Bone marrow (tissue), 2 donors: ENCODE measurements at regions not wholly inside any gene's neighbourhood (a gene's known extent, or its start where the extent isn't known, plus 50 kb on each side); places are given as distances from the start of the nearest gene placed in this dataset.
"Not testable (repeated sequence)": the region's sequence is repeated elsewhere in the genome, so short reads cannot be mapped to it uniquely, and the experiment has no call there.

Experiments
- DNase-seq, 2 donors: peaks; one replicate each; lab custom pipeline; 2025; lab: John Stamatoyannopoulos, UW

DNA sequence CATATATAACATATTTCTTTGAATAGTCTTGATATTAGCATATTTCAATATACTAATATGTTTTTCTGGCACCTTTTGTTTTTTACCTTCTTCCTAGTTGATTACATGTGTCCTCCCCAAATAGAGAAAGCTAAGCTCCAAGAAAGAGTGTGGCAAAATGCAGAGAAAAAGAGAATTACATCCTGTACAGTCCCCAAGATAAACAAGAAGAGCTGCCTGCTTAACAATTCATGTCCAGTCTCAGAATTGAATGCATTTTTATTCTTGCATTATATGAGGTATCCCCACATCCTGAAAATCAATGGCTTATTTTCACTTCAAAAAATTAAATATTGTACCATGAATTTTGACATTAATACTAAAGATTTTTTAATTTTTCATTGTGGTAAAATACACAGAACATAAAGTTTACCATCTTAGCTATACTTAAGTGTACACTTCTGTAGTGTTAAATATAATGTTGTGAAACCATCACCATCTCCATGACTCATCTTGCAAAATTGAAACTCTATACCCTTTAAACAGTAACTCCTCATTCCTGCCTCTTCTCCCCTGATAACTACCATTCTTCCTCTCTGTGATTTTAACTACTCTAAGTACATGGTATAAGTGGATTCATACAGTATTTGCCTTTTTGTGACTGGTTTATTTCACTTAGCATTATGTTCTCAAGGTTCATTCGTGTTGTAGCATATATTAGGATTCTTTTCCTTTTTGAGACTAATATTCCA, 490.3 kb downstream of the COL12A1 start:
- no peak for DNase-seq

DNA sequence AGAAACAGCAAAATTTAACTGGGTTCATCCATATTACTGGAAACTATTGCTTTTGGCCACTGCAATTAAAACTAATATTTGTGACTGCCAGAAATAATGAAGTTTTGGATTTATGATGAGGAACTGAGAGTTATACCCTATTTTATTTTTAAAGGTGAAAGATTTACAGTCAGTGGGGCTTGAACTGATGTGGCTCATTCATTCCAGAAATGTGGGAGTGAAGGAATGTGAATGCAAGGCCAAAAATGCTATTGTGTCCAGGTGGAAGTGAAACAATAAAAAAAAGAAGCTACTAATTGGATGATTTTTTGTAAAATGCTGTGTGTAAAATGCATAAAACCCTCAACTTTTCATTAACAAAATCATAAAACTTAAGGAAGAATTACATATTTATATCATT, 491.9 kb downstream of the COL12A1 start:
- no peak for DNase-seq

DNA sequence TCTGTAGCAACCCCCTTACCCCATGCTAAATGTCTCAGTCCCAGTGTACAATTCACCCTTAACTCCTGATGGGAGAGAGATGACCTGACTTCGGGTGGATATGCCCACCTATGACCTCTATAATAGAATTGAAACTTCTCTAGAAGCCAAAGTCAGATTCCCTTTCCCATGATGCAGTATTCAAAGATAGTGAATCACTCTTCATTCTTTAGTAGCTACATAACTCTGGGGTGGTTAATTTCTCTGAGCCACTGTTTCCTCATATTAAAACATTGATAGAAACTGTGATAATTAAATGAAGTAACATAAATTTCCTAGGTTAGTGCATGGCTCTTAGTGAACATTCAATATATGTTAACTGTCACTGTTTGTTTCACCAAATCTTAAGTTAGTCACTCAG, 500.4 kb downstream of the COL12A1 start:
- DNase-seq = no peak

DNA sequence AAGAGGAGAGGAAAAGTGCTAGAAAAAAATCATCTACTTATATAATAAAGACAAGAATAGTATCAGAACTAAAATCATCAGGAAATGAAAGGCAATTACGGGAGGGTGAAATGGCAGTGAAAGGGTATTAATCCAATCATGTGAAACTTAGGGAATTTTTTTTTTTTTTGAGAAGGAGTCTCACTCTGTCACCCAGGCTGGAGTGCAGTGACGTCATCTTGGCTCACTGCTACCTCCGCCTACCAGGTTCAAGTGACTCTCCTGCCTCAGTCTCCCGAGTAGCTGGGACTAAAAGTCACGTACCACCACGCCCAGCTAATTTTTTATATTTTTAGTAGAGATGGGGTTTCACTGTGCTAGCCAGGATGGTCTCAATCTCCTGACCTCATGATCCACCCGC, 501.3 kb downstream of the COL12A1 start:
- not testable (repeated sequence) for DNase-seq

DNA sequence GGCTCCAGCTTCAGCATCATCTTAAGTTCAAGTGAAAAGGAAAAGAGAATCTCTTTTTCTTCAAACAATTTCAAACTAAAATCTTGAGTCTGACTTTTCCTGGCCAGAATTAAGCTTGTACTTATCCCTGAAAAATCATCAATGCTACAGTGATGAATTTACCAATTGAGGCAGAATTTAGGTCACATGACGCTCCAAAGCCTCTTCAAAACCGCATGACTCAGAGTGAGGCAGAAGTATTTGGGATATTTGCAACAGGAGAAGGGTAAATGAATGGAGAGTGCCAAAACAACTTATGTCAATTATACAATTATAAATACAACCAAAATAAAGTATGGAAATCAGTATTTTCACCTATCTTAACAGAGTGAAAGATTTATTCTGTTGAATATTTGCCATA, 515.5 kb downstream of the COL12A1 start:
- no peak for DNase-seq

DNA sequence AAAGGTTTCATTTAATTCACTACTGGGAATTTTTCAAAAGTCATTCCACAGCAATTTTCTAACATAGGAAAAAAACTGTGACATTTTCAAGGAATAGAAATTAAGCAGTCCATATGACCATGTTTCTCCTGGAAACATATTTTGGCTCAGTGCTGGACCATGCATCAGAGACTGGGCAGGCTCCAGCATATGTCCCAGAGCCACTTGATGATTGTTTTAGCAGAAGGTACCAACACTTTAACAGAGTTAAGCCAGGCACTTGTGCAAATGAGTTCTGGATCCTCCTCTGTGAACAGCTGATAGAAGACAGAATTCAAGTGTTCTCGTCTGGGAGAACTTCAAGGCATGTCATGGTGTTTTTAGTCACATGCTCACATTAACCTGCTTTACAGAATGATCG, 516.3 kb downstream of the COL12A1 start:
- DNase-seq = no peak

DNA sequence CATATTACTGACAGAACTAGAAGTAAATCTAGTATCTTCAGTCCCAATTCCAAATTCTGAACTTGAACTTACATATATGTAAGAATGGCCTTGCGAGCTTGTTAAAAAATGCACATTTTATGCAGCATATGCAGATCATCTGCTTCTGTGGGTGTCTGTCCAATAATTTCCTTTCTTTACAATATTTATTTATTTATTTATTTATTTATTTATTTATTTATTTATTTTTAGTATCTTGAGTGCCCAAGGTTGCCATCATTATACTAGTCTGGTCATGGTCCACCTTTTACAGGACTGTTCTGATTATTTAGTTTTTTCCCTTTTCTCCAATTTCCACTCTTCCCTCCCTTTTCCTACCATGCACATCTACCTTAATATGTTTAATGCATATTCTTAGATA, 528.4 kb downstream of the COL12A1 start:
- DNase-seq = no peak

DNA sequence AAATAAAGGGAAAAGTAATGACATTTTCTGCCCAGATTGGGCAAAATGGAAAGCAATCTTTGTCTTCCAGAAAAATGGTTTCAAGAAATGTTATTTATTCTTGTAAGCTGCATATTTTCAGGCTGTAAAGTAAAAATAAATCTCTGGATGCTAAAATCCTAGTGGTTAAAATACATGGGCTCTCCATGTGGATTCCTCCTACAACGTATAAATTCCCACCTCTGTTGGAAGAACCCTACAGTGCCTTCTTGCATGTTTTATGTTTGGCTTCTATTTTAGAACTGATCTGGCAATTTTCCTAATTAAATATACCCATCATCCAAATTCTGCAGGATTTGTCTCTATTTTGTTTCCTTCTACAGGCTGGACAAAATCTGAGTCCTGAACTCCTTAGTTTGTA, 528.9 kb downstream of the COL12A1 start:
- DNase-seq = no peak

DNA sequence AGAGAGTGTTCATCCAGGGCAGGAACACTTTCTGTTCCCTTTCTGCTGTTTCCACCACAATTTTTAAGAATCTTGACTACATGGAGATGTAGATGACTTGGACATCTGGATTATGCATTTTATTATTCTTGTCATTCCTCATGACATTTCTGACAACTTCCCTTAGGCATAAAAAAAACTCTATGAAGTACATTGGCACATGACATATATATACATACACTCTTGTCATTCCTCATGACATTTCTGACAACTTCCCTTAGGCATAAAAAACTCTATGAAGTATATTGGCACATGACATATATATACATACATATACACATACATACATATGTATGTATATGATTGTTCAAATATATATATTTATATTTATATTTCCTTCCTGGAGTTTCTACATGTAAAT, 531.5 kb downstream of the COL12A1 start:
- no peak for DNase-seq

DNA sequence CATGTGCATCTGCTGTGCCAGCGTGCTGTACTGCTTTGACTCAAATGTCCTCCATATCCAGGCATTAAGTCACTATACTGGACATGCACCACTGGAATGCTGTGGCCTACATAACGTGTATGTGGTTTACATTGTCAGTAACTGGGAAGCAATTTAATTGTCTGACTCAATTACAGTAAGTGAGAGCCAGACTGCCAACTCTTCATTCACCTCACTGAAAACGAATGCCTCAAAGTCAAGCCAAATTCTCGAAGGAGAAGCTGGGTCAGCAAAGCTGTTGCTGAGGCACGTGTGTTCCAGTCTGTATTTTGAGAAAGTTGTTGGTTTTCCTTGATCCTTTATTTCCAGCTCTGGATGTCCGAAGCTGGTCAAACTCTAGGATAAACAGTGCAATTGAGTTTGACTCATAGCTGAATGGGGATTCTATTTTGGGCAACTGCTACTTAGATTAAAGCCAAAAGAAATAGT, 534.3 kb downstream of the COL12A1 start:
- no peak for DNase-seq

DNA sequence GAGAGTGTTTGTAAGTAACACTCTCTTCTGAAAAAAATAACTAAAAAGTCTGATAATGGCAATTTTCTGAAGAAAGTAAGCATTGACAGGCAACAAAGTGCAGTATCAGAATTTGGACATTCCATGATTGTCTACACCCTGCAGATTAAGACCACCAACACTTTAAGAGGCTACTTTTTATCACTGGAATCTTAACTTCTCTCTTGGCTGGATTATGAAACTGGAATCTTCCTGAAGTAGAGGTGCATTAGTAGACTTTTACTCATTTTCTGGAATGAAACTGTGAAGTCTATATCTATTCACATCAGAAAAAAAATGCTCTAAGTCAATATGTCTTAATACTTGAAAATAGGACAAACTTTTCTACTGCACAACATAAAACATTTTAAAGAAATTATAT, 547.5 kb downstream of the COL12A1 start:
- no peak for DNase-seq

DNA sequence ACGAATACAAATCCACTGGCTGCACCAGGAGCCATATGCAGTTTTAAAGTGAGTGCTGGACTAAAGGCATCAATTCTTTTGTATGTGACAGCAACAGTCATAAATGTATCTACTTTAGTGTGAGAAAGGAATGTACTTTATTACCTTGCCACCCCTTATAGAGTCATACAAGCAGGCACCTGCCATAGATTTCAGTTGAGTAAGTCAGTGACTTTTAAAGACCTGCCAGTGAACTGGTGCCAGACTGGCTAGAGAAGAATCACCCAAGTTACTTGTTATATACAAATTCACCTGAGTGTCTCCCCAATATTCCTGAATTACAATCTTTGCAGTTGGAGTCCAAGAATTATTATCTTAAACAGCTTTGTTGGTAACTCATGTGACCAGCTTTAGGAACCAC, 547.9 kb downstream of the COL12A1 start:
- no peak for DNase-seq

DNA sequence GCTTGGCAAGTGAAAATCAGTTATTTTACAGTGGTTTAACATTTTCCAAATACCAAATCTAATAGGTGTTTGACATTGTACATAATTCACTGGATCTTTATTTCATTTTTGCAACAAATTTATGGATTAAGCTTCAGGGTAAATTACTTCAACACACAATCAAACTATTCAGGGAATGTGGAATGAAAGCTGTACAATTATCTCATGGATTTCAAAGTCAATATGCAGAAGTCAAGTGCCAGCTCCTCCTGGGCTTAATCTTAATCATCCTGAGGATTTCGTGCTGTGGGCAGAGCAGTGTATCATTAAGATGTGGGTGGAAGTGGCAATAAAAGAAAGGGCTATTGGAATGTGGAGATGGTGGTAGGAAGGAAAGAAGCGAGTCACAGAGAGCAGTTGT, 548.8 kb downstream of the COL12A1 start:
- DNase-seq = no peak

DNA sequence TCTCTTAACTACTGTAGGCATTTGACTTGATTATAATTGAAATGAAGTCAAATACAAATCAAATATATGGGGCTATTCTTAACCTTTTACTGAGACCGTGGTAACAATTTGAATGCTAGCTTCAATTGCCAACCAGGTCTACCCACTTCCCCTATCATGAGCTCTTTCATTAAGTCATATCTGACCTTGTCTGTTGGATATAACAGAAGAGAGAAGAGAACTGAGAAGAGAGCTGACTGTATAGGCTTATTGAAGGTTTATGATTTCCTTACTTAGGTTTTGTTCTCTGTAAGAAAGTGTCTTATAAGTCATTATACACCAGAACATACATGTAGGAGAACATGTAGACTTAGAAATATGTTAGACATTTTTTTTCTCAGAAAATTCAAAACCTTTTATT, 549.4 kb downstream of the COL12A1 start:
- no peak for DNase-seq

DNA sequence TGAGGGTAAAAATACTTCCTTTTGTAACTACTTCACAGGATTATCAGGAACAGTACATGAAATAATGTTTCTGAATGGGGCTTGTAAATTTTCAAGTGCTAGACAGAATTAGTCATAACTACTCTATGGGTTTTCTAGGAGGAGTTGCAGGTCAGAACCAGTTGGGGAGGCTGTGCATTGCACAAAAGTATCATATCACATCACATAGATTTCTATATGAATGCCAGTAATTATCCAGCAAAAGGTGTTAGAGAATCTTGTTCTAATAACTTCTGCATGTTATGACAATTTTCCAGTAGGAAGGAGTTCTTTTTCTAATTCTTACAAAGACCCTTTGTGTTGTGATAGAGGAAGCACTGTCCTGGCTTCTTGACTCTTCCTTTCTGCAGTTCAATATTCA, 551.6 kb downstream of the COL12A1 start:
- DNase-seq = no peak

DNA sequence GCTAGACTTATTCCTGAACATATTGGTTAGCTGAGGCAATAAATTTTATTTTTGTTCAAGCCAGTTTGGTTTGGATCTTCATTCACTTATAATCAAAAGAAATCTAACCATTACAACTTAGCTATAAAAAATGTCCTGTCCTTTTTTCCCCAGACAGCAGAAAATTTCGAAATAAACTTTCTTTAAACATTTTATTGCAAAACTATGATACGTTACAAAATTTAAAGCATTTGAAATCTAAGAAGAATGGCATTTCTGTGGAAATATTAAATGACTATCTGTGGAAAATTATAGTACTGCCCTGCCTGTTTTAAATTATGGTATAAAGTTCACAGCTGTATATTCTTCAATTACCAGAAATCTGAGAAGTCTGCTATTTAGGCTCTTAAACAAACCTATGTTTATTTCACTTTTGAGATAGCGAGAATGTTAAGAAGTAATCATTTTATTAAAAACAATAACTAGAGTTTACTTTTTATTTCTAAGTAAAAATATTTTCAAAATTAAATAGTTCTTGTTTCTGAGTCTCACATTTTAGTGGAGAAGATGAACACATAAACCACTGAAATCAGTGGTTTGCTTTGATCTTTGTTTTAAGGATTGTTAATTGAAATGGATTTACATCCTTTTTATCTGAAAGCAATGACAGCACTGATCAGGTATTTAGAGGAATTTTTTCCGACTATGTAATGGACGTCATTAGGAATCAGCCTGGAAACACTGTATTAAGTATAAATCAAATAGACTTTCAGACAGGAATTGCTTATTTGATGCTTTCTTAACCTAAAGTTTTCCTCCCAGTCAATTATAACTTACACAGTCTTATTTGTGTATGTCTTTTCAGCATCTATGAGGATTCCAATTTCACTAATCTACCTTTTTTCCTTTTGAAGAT, 553.7 kb downstream of the COL12A1 start:
- no peak for DNase-seq

DNA sequence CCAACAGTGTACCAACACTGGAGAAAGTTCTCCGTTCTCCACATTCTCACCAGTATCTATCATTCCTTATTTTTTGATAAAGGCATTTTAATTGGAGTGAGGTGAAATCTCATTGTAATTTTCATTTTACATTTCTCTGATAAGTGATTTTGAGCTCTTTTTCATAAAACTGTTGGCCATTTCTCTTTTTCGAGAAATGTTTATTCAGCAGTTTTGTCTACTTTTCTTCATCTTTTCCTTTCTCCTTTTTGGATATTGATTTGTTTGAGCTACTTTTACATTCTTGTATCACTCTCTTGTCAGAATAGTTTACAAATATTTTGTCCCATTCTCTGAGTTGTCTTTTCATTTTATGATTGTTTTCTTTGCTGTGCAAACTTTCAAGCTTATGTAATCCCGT, 555.2 kb downstream of the COL12A1 start:
- no peak for DNase-seq

DNA sequence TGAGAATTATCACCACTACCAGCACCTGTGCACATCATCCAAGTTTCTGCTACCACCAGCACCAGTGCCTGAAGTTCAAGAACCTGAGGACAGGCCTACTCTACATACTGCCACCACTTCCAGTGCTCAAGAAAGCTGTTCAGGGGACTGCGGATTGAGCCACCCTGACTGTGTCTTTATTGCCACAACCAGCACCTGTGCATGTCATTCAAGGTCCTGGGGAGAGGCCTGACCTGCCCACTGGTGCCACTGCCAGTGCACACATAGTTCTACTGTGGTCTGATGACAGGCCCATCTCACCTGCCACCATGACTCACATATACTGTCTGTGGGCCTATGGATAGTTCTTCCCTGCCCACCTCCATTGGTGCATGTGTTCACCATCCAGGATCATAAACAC, 559.4 kb downstream of the COL12A1 start:
- DNase-seq = no peak

DNA sequence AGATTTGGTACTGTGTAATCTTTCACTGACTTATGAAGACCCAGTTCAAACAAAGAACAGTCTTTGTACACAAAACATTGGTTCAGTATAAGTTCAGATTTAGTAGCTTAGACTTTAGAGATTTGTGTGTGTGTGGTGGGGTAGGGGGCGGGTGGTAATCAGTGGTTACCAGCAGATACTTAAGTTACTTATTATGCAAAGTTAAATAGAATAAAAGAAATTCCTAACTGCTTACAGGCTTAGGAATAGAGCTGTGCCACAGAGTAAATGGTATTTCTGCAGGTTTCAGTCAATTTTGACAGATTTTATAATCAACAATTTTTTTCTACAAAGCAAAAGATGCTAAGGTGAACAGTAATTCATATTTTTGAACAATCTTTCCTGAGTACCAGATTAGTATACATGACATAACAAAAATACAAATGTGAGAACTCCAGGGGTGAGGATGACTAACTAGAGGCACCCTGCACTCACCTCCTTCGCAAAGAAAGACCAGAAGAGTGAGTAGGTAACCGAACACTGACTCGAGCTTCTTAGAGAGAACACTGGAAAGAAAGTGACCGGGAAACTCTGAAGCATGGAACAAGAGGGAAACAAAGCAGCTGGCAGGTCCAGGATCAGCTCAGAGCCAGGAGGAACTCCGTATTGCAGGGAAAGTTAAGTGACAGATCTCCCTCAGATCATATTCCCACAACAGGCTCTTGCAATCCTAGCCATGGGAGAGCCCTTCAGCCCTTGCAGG, 560.6 kb downstream of the COL12A1 start:
- no peak for DNase-seq

DNA sequence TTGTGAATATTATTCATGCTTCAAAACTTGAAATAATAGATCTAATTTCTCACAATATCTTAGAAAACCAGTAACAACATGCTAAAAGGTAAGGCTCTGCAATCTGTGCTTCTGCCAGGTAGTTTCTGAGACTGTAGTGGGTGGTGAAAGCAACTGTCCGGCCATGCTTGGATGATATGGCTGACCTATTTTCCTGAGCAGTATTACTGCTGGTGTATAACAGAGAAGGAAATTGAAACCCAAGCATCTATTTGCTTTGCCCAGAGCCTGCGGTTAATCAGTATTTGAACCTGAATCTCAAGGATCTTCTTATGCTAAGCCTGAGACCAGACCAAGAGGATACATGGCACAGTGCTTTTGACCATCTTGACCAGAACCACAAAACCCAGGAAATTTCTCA, 563.8 kb downstream of the COL12A1 start:
- DNase-seq = no peak

DNA sequence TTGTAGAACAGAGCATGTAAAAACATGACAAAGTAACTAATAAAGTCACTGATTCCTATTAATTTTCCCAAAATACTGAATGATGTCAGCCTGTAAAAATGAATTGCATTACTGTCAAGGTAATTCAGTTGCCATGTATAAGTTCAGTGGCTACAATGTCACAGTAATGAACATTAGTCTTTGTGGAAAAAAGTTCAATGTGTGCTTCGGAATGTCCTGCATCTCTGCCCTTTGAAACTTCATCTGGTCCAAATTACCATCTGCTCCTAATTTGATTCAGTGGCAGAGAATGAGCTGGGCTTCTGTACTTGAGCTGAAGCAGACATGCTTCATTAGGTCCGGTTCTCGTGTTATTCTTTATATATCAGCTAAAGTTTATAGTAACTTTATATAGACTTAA, 567.4 kb downstream of the COL12A1 start:
- DNase-seq = no peak

DNA sequence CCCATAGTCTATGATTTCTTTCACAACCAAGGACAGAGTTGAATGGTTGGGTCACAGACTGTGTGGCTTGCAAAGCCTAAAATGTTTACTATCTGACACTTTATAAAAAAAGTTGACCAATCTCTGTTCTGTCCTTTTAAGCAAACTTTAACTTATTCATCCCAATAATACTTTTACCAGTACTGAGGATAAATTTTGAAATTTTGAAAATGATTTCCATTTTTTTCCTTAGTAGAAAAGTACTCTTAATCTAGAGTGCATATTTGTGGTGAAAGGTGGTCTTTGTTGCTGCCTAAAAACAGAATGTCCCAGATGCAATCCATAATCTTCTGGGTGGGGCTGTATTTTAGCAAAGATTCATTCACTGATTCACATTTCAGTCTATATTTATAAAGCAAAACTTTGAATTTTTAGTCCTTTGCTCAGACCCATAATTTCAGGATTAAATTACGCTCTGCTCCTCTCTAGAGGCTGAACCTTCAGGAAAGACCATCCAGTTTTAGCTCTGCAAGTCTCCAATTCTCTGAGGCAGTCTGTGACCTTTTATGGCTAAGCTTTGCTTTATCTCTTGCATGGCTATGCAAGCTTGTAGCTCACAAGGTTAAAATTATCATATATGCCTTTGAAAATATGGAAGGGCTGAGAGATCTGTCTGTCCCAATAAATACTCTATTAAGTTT, 573.5 kb downstream of the COL12A1 start:
- DNase-seq = no peak
